ENCODE measurements at regions not wholly inside any gene's neighbourhood (a gene's known extent, or its start where the extent isn't known, plus 50 kb on each side); places are given as distances from the start of the nearest gene placed in this dataset.
A peak's percentile ranks its signal among the peaks of the same experiment; 100 is the strongest.

GRCh38 chr3:76034649-76035048 lies 249.3 kb upstream of the ZNF717 start (continued):
- no peak for TF ChIP-seq REST (IDR thresholded peaks at IDR 0.05; ENCODE audit: low read depth, low read length)
- no peak for TF ChIP-seq NRF1 (IDR thresholded peaks at IDR 0.05; ENCODE audit: low read depth, low read length)
- TF ChIP-seq FOSL2 (IDR thresholded peaks at IDR 0.05; ENCODE audit: borderline replicate concordance, low read depth): no peak
- TF ChIP-seq MAX (IDR thresholded peaks at IDR 0.05; ENCODE audit: low read depth): no peak
- TF ChIP-seq SMC3 (IDR thresholded peaks at IDR 0.05; ENCODE audit: low read depth, low read length): no peak

- Histone ChIP-seq H4K20me1 (ENCODE audit: insufficient read depth) (no peaks in the 10 kb centered on the region), H3F3A (replicated peaks; ENCODE audit: insufficient read depth) (no peaks in the 10 kb centered on the region), H3K4me2 (no peak overlapping the region), H3K9me2 (no peaks in the 10 kb centered on the region), H3K9ac (no peak overlapping the region), H3K36me3 (replicated peaks in 1 of 2; ENCODE audit: control insufficient read depth in 1 of 2, insufficient read depth in 2 of 2, low read length in 1 of 2) (no peaks in the 10 kb centered on the region), H3K9me3 (no peaks in the 10 kb centered on the region; the same call in 1 of the 2 replicates), H3K27ac (ENCODE audit: low read depth in 2 of 2, low read length in 1 of 2) (no peak overlapping the region), H3K79me2 (ENCODE audit: insufficient read depth) (no peaks in the 10 kb centered on the region), H3K27me3 (ENCODE audit: insufficient read depth) (no peaks in the 10 kb centered on the region), H3K4me1 (ENCODE audit: control insufficient read depth in 1 of 2, insufficient read depth in 2 of 2, low read depth in 1 of 2, low read length in 1 of 2) (no peaks in the 10 kb centered on the region), H3K4me3 (ENCODE audit: low read depth in 2 of 2, low read length in 1 of 2) (no peak overlapping the region), H2AFZ (ENCODE audit: low read depth) (0 out of 2 replicates have a peak overlapping the region, but pooled peaks have one; percentile 3)
- POLR2A ChIA-PET: no interaction called here
- 66% methylated on average over 2 of the region's 2 CpGs for WGBS (ENCODE audit: low lambda C conversion rate)
- DNase-seq: no peak
- CTCF ChIA-PET: interaction anchor here (1.7 to 2.3 kb wide), 4 partner anchors 9 to 11 kb away, joined by 4 to 15 read pairs (median 6); no protein-coding TSS in a partner anchor
- TF ChIP-seq ELF1 (IDR thresholded peaks at IDR 0.05): no peak
- no peak for TF ChIP-seq JUND (IDR thresholded peaks at IDR 0.05)
- no peak for TF ChIP-seq RXRA (IDR thresholded peaks at IDR 0.05; ENCODE audit: borderline replicate concordance, low read depth)
- no peak for TF ChIP-seq GABPA (IDR thresholded peaks at IDR 0.05; ENCODE audit: low read depth)
- no peak for TF ChIP-seq TEAD4 (IDR thresholded peaks at IDR 0.05; ENCODE audit: borderline replicate concordance, insufficient read depth)
- TF ChIP-seq FOXJ3 (CRISPR knock-in tag; IDR thresholded peaks at IDR 0.05): no peak
- no peak for TF ChIP-seq TCF12 (IDR thresholded peaks at IDR 0.05)
- no peak for TF ChIP-seq MXI1 (IDR thresholded peaks at IDR 0.05; ENCODE audit: low read depth, low read length)
- TF ChIP-seq CHD2 (IDR thresholded peaks at IDR 0.05; ENCODE audit: low read length, partially characterized antibody): no peak
- TF ChIP-seq EZH2phosphoT487 (IDR thresholded peaks at IDR 0.05; ENCODE audit: borderline replicate concordance, low read depth): no peak
- TF ChIP-seq SMC3 (IDR thresholded peaks at IDR 0.05; ENCODE audit: low read depth, low read length): no peak
- TF ChIP-seq NFIC (IDR thresholded peaks at IDR 0.05; ENCODE audit: borderline replicate concordance): no peak
- TF ChIP-seq TAF1 (IDR thresholded peaks at IDR 0.05; ENCODE audit: borderline replicate concordance, low read depth, low read length): no peak
- TF ChIP-seq ZBTB33 (IDR thresholded peaks at IDR 0.05; ENCODE audit: borderline replicate concordance, low read depth): no peak
Measured at GRCh38 chr3:76035117-76035516, 249.8 kb upstream of the ZNF717 start.
